ENCODE measurements at regions not wholly inside any gene's neighbourhood (a gene's known extent, or its start where the extent isn't known, plus 50 kb on each side); places are given as distances from the start of the nearest gene placed in this dataset.
"Not testable (repeated sequence)": the region's sequence is repeated elsewhere in the genome, so short reads cannot be mapped to it uniquely, and the experiment has no call there.

DNA sequence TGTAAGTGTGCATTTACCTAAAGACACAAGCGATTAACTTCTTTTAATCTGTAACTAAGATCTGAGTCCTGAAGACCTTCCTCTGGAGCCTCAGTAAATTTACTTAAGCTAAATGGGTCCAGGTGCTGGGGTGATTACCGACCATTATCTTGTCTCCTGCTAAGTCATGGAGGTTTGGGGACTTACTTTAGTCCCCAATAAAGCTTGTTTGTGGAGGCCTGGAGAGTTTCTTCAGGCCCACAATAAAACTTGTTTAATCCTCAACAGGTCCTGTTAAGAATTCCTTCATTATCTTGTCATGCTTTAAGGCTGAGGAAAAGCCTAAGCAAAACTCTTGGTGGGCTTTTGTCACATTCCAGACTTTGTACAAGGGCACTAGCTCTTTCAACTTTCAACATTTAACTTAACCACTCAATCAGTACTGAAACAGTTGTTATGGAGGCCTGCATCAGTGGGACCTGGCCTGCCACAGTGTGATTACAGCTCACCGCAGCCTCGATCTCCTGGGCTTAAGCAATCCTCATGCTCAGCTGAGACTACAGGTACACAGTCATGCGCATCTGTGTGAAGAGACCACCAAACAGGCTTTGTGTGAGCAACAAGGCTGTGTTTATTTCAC, 84.0 kb downstream of the FMO4 start:
- intact Hi-C loops (cut with DNase I), result no loop called here
- TF ChIP-seq, protein P1, sequence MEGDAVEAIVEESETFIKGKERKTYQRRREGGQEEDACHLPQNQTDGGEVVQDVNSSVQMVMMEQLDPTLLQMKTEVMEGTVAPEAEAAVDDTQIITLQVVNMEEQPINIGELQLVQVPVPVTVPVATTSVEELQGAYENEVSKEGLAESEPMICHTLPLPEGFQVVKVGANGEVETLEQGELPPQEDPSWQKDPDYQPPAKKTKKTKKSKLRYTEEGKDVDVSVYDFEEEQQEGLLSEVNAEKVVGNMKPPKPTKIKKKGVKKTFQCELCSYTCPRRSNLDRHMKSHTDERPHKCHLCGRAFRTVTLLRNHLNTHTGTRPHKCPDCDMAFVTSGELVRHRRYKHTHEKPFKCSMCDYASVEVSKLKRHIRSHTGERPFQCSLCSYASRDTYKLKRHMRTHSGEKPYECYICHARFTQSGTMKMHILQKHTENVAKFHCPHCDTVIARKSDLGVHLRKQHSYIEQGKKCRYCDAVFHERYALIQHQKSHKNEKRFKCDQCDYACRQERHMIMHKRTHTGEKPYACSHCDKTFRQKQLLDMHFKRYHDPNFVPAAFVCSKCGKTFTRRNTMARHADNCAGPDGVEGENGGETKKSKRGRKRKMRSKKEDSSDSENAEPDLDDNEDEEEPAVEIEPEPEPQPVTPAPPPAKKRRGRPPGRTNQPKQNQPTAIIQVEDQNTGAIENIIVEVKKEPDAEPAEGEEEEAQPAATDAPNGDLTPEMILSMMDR (IDR thresholded peaks at IDR 0.05), result no peak
- no peak for TF ChIP-seq POLR2A (IDR thresholded peaks at IDR 0.05)
- 87% methylated on average over 5 of the region's 5 CpGs for WGBS (ENCODE audit: insufficient coverage, low coverage, low lambda C conversion rate, missing lambda C conversion rate)
- Histone ChIP-seq H3K4me1 (peaks cover 0 to 6% (median 0%) of the 10 kb centered on the region in 4 donors), H3K4me3 (no peak overlapping the region), H3K27me3 (no peaks in the 10 kb centered on the region), H3K9me3 (no peaks in the 10 kb centered on the region), H3K27ac (no peak overlapping the region), H3K36me3 (no peaks in the 10 kb centered on the region)
- DNase-seq (no peak), ATAC-seq (no peak)

- TF ChIP-seq, protein P1 (IDR thresholded peaks at IDR 0.05), result no peak
- TF ChIP-seq POLR2A (IDR thresholded peaks at IDR 0.05), result no peak
- Histone ChIP-seq H3K27me3 (no peaks in the 10 kb centered on the region), H3K9me3 (no peaks in the 10 kb centered on the region), H3K27ac (no peak overlapping the region), H3K4me3 (no peak overlapping the region), H3K36me3 (no peaks in the 10 kb centered on the region), H3K4me1 (no peaks in the 10 kb centered on the region)
- 45% methylated on average over 3 of the region's 7 CpGs for WGBS (ENCODE audit: insufficient coverage, low coverage, low lambda C conversion rate, missing lambda C conversion rate)
- peak in 1 of 4 donors; percentile 15 for ATAC-seq
- DNase-seq, result no peak
- intact Hi-C loops (cut with DNase I), result no loop called here
Measured at GRCh38 chr1:171403393-171403792, 81.9 kb upstream of the PRRC2C start.

- Histone ChIP-seq H3K4me1 (no peaks in the 10 kb centered on the region), H3K27me3 (no peaks in the 10 kb centered on the region), H3K9me3 (no peaks in the 10 kb centered on the region), H3K4me3 (peak overlapping the region in 1 of 3 donors; percentile 5), H3K27ac (no peak overlapping the region), H3K36me3 (no peaks in the 10 kb centered on the region)
- ATAC-seq, result no peak
- DNase-seq, result no peak
- intact Hi-C loops (cut with DNase I), result no loop called here
- TF ChIP-seq, protein P1 (IDR thresholded peaks at IDR 0.05), result no peak
- TF ChIP-seq POLR2A (IDR thresholded peaks at IDR 0.05), result no peak
- WGBS (ENCODE audit: insufficient coverage, low coverage, low lambda C conversion rate, missing lambda C conversion rate), result 85% methylated on average over 1 of the region's 1 CpG
Measured at GRCh38 chr1:171405391-171405714, 80.0 kb upstream of the PRRC2C start.

DNA sequence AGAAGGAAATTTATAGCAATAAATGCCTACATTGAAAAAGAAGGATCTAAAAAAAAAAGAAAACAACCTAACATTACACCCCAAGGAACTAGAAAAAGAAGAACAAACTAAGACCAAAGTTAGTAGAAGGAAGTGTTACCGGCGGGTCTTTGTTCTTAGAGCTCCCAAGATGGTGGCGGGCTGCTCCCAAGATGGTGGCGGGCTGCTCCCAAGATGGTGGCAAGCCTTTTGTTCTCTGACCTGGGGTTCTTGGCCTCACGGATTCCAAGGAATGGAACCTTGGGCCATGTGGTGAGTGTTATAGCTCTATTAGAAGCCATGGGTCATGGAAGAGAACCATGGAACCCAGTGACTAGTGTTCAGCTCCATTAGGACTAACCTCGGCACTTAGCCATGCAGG, 71.8 kb upstream of the PRRC2C start:
- H3K4me1 ChIP-seq; H3K36me3 ChIP-seq; DNase-seq; H3K4me3 ChIP-seq; H3K27me3 ChIP-seq; H3K27ac ChIP-seq; H3K9me3 ChIP-seq; ATAC-seq; intact Hi-C loops (cut with DNase I): not testable (repeated sequence)
- WGBS (ENCODE audit: insufficient coverage, low coverage, low lambda C conversion rate, missing lambda C conversion rate), result 98% methylated on average over 5 of the region's 6 CpGs

GRCh38 chr1:171418546-171418945, 66.8 kb upstream of the PRRC2C start:
- Histone ChIP-seq H3K36me3 (no peaks in the 10 kb centered on the region), H3K4me3 (no peak overlapping the region), H3K9me3 (no peaks in the 10 kb centered on the region), H3K27me3 (no peaks in the 10 kb centered on the region), H3K27ac (no peak overlapping the region), H3K4me1 (no peaks in the 10 kb centered on the region)
- DNase-seq (no peak), ATAC-seq (no peak)
- WGBS (ENCODE audit: insufficient coverage, low coverage, low lambda C conversion rate, missing lambda C conversion rate), result 83% methylated on average over 3 of the region's 3 CpGs
- TF ChIP-seq POLR2A (IDR thresholded peaks at IDR 0.05), result no peak
- TF ChIP-seq, protein P1 (IDR thresholded peaks at IDR 0.05), result no peak
- intact Hi-C loops (cut with DNase I), result no loop called here
